GM19025 (cell line): ENCODE measurements at regions not wholly inside any gene's neighbourhood (a gene's known extent, or its start where the extent isn't known, plus 50 kb on each side); places are given as distances from the start of the nearest gene placed in this dataset.
A peak's percentile ranks its signal among the peaks of the same experiment; 100 is the strongest.

Source experiments
- ATAC-seq: cut with Tn5 transposase; IDR thresholded peaks from one replicate; pipeline ENCODE4 v1.9.1; 2021; ENCODE audit warnings: mild to moderate bottlenecking, low read depth, moderate library complexity; ENCODE audit not compliant: unreplicated experiment

- ATAC-seq, result no peak
These were observed 849.0 kb downstream of the RNF144A start for GRCh38 chr2:7766088-7766722.

GRCh38 chr2:7766978-7767565, 849.9 kb downstream of the RNF144A start:
- no peak for ATAC-seq

GRCh38 chr2:7767902-7768301, 850.7 kb downstream of the RNF144A start:
- no peak for ATAC-seq

- ATAC-seq, result no peak
These were observed 854.6 kb downstream of the RNF144A start for GRCh38 chr2:7771781-7772180.

- ATAC-seq, result peak; percentile 61
These were observed 856.4 kb downstream of the RNF144A start for GRCh38 chr2:7773362-7774360.

GRCh38 chr2:7774481-7774880, 857.3 kb downstream of the RNF144A start:
- ATAC-seq, result no peak

GRCh38 chr2:7777668-7778067, 860.5 kb downstream of the RNF144A start:
- ATAC-seq, result no peak

GRCh38 chr2:7780321-7780720, 863.1 kb downstream of the RNF144A start:
- no peak for ATAC-seq

- ATAC-seq, result no peak
These were observed 868.5 kb downstream of the RNF144A start for GRCh38 chr2:7785700-7786099.

GRCh38 chr2:7788736-7789135, 871.5 kb downstream of the RNF144A start:
- no peak for ATAC-seq

- ATAC-seq, result no peak
These were observed 874.9 kb downstream of the RNF144A start for GRCh38 chr2:7792031-7792651.

- ATAC-seq, result no peak
These were observed 878.8 kb downstream of the RNF144A start for GRCh38 chr2:7795778-7796563.

GRCh38 chr2:7800031-7800430, 881.8 kb upstream of the ID2 start:
- no peak for ATAC-seq

- ATAC-seq, result no peak
These were observed 880.6 kb upstream of the ID2 start for GRCh38 chr2:7801212-7801611.

GRCh38 chr2:7803515-7803914, 878.3 kb upstream of the ID2 start:
- no peak for ATAC-seq

- ATAC-seq, result no peak
These were observed 872.2 kb upstream of the ID2 start for GRCh38 chr2:7809640-7810039.

GRCh38 chr2:7811073-7811472, 870.8 kb upstream of the ID2 start:
- ATAC-seq, result no peak

GRCh38 chr2:7812231-7812995, 869.4 kb upstream of the ID2 start:
- no peak for ATAC-seq

- no peak for ATAC-seq
These were observed 868.1 kb upstream of the ID2 start for GRCh38 chr2:7813541-7814292.
